ENCODE measurements at regions not wholly inside any gene's neighbourhood (a gene's known extent, or its start where the extent isn't known, plus 50 kb on each side); places are given as distances from the start of the nearest gene placed in this dataset.
"Not testable (repeated sequence)": the region's sequence is repeated elsewhere in the genome, so short reads cannot be mapped to it uniquely, and the experiment has no call there.

GRCh38 chr16:13379266-13379665, 477.9 kb downstream of the SHISA9 start:
- H3K9me3 ChIP-seq (ENCODE audit: control insufficient read depth, low read length): no peaks in the 10 kb centered on the region

GRCh38 chr16:13385156-13386040, 484.0 kb downstream of the SHISA9 start:
- not testable (repeated sequence) for H3K9ac ChIP-seq; H3K9me3 ChIP-seq (ENCODE audit: control insufficient read depth, low read length); H3K4me2 ChIP-seq (ENCODE audit: low read length); H3K79me2 ChIP-seq; H3K27me3 ChIP-seq (ENCODE audit: control insufficient read depth, insufficient read depth, low read length); H3K4me1 ChIP-seq; H3K4me3 ChIP-seq (ENCODE audit: low read depth, low read length); H3K36me3 ChIP-seq (ENCODE audit: control insufficient read depth, insufficient read depth, low read length); H3K27ac ChIP-seq; H2AFZ ChIP-seq

More at GRCh38 chr16:13379266-13379665, 477.9 kb downstream of the SHISA9 start:
- Histone ChIP-seq H3K4me3 (ENCODE audit: low read depth, low read length) (no peak overlapping the region), H3K36me3 (ENCODE audit: control insufficient read depth, insufficient read depth, low read length) (no peaks in the 10 kb centered on the region), H3K4me1 (no peaks in the 10 kb centered on the region), H3K4me2 (ENCODE audit: low read length) (no peak overlapping the region), H3K9ac (no peak overlapping the region), H3K27me3 (ENCODE audit: control insufficient read depth, insufficient read depth, low read length) (no peaks in the 10 kb centered on the region), H2AFZ (no peak overlapping the region), H3K79me2 (no peaks in the 10 kb centered on the region), H3K27ac (no peak overlapping the region)
- TF ChIP-seq CTCF (IDR thresholded peaks at IDR 0.05): no peak

GRCh38 chr16:13390093-13390985, 488.9 kb downstream of the SHISA9 start:
- Histone ChIP-seq H3K4me3 (ENCODE audit: low read depth, low read length) (peak overlapping the region; percentile 8), H3K4me2 (ENCODE audit: low read length) (peak overlapping the region; percentile 42), H2AFZ (peak overlapping the region; percentile 45), H3K4me1 (peaks cover 23% of the 10 kb centered on the region), H3K79me2 (no peaks in the 10 kb centered on the region), H3K9ac (no peak overlapping the region), H3K9me3 (ENCODE audit: control insufficient read depth, low read length) (no peaks in the 10 kb centered on the region), H3K36me3 (ENCODE audit: control insufficient read depth, insufficient read depth, low read length) (no peaks in the 10 kb centered on the region), H3K27ac (peak overlapping the region; percentile 57), H3K27me3 (ENCODE audit: control insufficient read depth, insufficient read depth, low read length) (no peaks in the 10 kb centered on the region)
- TF ChIP-seq CTCF (IDR thresholded peaks at IDR 0.05): no peak

GRCh38 chr16:13390986-13391305, 489.5 kb downstream of the SHISA9 start:
- Histone ChIP-seq H3K4me2 (ENCODE audit: low read length) (peak overlapping the region; percentile 42), H3K79me2 (no peaks in the 10 kb centered on the region), H3K36me3 (ENCODE audit: control insufficient read depth, insufficient read depth, low read length) (no peaks in the 10 kb centered on the region), H3K27me3 (ENCODE audit: control insufficient read depth, insufficient read depth, low read length) (no peaks in the 10 kb centered on the region), H3K9me3 (ENCODE audit: control insufficient read depth, low read length) (no peaks in the 10 kb centered on the region), H3K27ac (peak overlapping the region; percentile 57), H3K9ac (no peak overlapping the region), H3K4me3 (ENCODE audit: low read depth, low read length) (no peak overlapping the region), H2AFZ (peak overlapping the region; percentile 45), H3K4me1 (peaks cover 23% of the 10 kb centered on the region)
- TF ChIP-seq CTCF (IDR thresholded peaks at IDR 0.05): no peak

- H3K27me3 ChIP-seq (ENCODE audit: control insufficient read depth, insufficient read depth, low read length): no peaks in the 10 kb centered on the region
- TF ChIP-seq CTCF (IDR thresholded peaks at IDR 0.05): no peak
- no peak overlapping the region for H3K4me3 ChIP-seq (ENCODE audit: low read depth, low read length)
- peaks cover 23% of the 10 kb centered on the region for H3K4me1 ChIP-seq
- H3K4me2 ChIP-seq (ENCODE audit: low read length): peak overlapping the region; percentile 1
- no peak overlapping the region for H2AFZ ChIP-seq
- H3K9ac ChIP-seq: no peak overlapping the region
- H3K27ac ChIP-seq: no peak overlapping the region
- H3K9me3 ChIP-seq (ENCODE audit: control insufficient read depth, low read length): no peaks in the 10 kb centered on the region
- no peaks in the 10 kb centered on the region for H3K79me2 ChIP-seq
- H3K36me3 ChIP-seq (ENCODE audit: control insufficient read depth, insufficient read depth, low read length): no peaks in the 10 kb centered on the region
Measured at GRCh38 chr16:13391337-13391736, 489.9 kb downstream of the SHISA9 start.
